Endothelial cell of umbilical vein (primary cell): ENCODE measurements at regions not wholly inside any gene's neighbourhood (a gene's known extent, or its start where the extent isn't known, plus 50 kb on each side); places are given as distances from the start of the nearest gene placed in this dataset.

Experiments
- CTCF ChIP-seq, 2 donors: IDR thresholded peaks; 1 replicate in 1 of 2; 2 replicates in 1 of 2; pipeline ENCODE4 v1.5.1; 2011; ENCODE audit warnings: low read length in 2 of 2, mild to moderate bottlenecking in 2 of 2, moderate library complexity in 2 of 2, control low read depth in 1 of 2, inconsistent platforms in 1 of 2, low read depth in 1 of 2; ENCODE audit not compliant: insufficient read depth in 1 of 2; ENCODE audit errors: extremely low read depth in 1 of 2
- POLR2A ChIP-seq: IDR thresholded peaks from 2 replicates; pipeline ENCODE4 v1.6.1; 2012; ENCODE audit warnings: low read depth, mild to moderate bottlenecking, control low read depth, low read length
- POLR2AphosphoS5 ChIP-seq: IDR thresholded peaks from 2 replicates; pipeline ENCODE4 v1.6.1; 2012; ENCODE audit warnings: low read depth, mild to moderate bottlenecking, control low read depth, low read length, moderate library complexity; ENCODE audit not compliant: insufficient read depth

GRCh38 chr5:6840136-6840793, 127.0 kb downstream of the TENT4A start:
- TF ChIP-seq CTCF (IDR thresholded peaks at IDR 0.05; ENCODE audit: extremely low read depth in 1 of 2, insufficient read depth in 1 of 2, low read depth in 1 of 2, low read length in 2 of 2) = no peak
- no peak for TF ChIP-seq POLR2A
- TF ChIP-seq POLR2AphosphoS5 = no peak
